OCI-LY3 (cell line): ENCODE measurements at regions not wholly inside any gene's neighbourhood (a gene's known extent, or its start where the extent isn't known, plus 50 kb on each side); places are given as distances from the start of the nearest gene placed in this dataset.

Experiments
- CTCF ChIP-seq: fragments of 200-600, 300-600 bp; sonication (generic); IDR thresholded peaks from 2 replicates; pipeline ENCODE4 v1.5.1; 2014; ENCODE audit warnings: antibody characterized with exemption, low read length, low read depth
- EZH2phosphoT487 ChIP-seq: fragments of 200-600 bp; shearing (Covaris generic); IDR thresholded peaks from 2 replicates; pipeline ENCODE4 v1.6.1; 2018; ENCODE audit warnings: antibody characterized with exemption, mixed run types, low read depth

- no peak for TF ChIP-seq CTCF
- no peak for TF ChIP-seq EZH2phosphoT487
Observed at GRCh38 chr13:57036290-57036689, 104.4 kb upstream of the PRR20A start.
